ENCODE measurements at regions not wholly inside any gene's neighbourhood (a gene's known extent, or its start where the extent isn't known, plus 50 kb on each side); places are given as distances from the start of the nearest gene placed in this dataset.

- TF ChIP-seq, protein P1, sequence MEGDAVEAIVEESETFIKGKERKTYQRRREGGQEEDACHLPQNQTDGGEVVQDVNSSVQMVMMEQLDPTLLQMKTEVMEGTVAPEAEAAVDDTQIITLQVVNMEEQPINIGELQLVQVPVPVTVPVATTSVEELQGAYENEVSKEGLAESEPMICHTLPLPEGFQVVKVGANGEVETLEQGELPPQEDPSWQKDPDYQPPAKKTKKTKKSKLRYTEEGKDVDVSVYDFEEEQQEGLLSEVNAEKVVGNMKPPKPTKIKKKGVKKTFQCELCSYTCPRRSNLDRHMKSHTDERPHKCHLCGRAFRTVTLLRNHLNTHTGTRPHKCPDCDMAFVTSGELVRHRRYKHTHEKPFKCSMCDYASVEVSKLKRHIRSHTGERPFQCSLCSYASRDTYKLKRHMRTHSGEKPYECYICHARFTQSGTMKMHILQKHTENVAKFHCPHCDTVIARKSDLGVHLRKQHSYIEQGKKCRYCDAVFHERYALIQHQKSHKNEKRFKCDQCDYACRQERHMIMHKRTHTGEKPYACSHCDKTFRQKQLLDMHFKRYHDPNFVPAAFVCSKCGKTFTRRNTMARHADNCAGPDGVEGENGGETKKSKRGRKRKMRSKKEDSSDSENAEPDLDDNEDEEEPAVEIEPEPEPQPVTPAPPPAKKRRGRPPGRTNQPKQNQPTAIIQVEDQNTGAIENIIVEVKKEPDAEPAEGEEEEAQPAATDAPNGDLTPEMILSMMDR (IDR thresholded peaks at IDR 0.05): no peak
- no peak for TF ChIP-seq POLR2A (IDR thresholded peaks at IDR 0.05)
- no peak for TF ChIP-seq POLR2AphosphoS5 (IDR thresholded peaks at IDR 0.05; ENCODE audit: insufficient read depth in 1 of 2, low read depth in 1 of 2)
These were observed 91.5 kb downstream of the PJA1 start for GRCh38 chrX:69073721-69074120.
